WI38 (cell line): ENCODE measurements at regions not wholly inside any gene's neighbourhood (a gene's known extent, or its start where the extent isn't known, plus 50 kb on each side); places are given as distances from the start of the nearest gene placed in this dataset.

ENCODE experiments used
- H3K4me3 ChIP-seq: 2 replicates; pipeline ENCODE4 v1.5.1; 2011; ENCODE audit warnings: low read depth, mild to moderate bottlenecking, control low read depth, low read length
- CTCF ChIP-seq: IDR thresholded peaks from 2 replicates; pipeline ENCODE4 v1.5.1; 2012; ENCODE audit warnings: low read depth, mild to moderate bottlenecking, control low read depth, low read length

- H3K4me3 ChIP-seq = no peak overlapping the region
- TF ChIP-seq CTCF = no peak
Observed at GRCh38 chr7:153354071-153354470, 594.5 kb downstream of the ACTR3B start.

GRCh38 chr7:153370092-153370491 lies 610.5 kb downstream of the ACTR3B start:
- H3K4me3 ChIP-seq = no peak overlapping the region
- TF ChIP-seq CTCF = no peak

- H3K4me3 ChIP-seq = no peak overlapping the region
- TF ChIP-seq CTCF = no peak
Observed at GRCh38 chr7:153380636-153381035, 621.1 kb downstream of the ACTR3B start.

GRCh38 chr7:153381275-153382040 lies 621.9 kb downstream of the ACTR3B start:
- TF ChIP-seq CTCF = 0 out of 2 replicates have a peak, but pooled peaks have one; percentile 19
- no peak overlapping the region for H3K4me3 ChIP-seq

- H3K4me3 ChIP-seq = no peak overlapping the region
- no peak for TF ChIP-seq CTCF
Observed at GRCh38 chr7:153382641-153383101, 623.1 kb downstream of the ACTR3B start.

GRCh38 chr7:153383781-153384180 lies 624.2 kb downstream of the ACTR3B start:
- no peak for TF ChIP-seq CTCF
- no peak overlapping the region for H3K4me3 ChIP-seq

GRCh38 chr7:153385502-153385901 lies 626.0 kb downstream of the ACTR3B start:
- no peak for TF ChIP-seq CTCF
- H3K4me3 ChIP-seq = no peak overlapping the region
